ENCODE measurements at regions not wholly inside any gene's neighbourhood (a gene's known extent, or its start where the extent isn't known, plus 50 kb on each side); places are given as distances from the start of the nearest gene placed in this dataset.

DNA sequence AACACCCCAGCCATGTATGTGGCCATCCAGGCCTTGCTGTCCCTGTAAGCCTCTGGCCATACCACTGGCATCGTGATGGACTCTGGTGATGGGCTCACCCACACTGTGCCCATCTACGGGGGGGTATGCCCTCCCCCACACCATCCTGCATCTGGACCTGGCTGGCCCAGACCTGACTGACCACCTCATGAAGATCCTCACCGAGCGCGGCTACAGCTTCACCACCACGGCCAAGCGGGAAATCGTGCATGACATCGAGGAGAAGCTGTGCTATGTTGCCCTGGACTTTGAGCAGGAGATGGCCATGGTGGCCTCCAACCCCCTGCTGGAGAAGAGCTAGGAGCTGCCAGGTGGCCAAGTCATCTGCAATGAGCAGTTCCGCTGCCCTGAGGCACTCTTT is 80.4 kb upstream of the ZCCHC2 start:
- no peaks in the 10 kb centered on the region; the same call in 1 of the 2 replicates for H3K27me3 ChIP-seq (ENCODE audit: control insufficient read depth, insufficient read depth, low read length)
- no peaks in the 10 kb centered on the region for H3K36me3 ChIP-seq (replicated peaks; ENCODE audit: control insufficient read depth, insufficient read depth, low read length)
- no peak for DNase-seq
- H3K4me3 ChIP-seq (ENCODE audit: insufficient read depth, low read depth, low read length), result no peak overlapping the region

- no peaks in the 10 kb centered on the region; the same call in 1 of the 2 replicates for H3K27me3 ChIP-seq (ENCODE audit: control insufficient read depth, insufficient read depth, low read length)
- H3K36me3 ChIP-seq (replicated peaks; ENCODE audit: control insufficient read depth, insufficient read depth, low read length), result no peaks in the 10 kb centered on the region
- no peak overlapping the region for H3K4me3 ChIP-seq (ENCODE audit: insufficient read depth, low read depth, low read length)
- no peak for DNase-seq
These were observed 77.4 kb upstream of the ZCCHC2 start for GRCh38 chr18:62445386-62445917.

DNA sequence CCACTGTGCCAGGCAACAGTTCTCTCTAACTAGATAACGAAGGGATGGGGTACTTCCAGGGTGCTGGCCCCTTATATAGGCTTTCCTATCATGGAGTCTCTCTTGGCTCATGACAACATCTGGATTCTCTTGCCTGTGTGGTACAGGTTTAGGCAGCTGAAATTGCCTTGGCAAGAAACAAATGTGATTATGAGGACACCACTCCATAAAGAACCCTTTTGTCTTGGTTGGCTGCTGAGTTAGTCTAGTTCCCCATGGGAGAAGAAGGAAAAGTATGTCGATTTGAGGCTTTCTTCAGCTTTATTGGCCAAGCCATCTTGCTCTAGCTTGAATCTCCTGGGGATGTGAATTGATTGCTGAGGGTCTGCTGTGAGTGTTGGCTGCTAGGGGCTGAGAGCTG is 76.3 kb upstream of the ZCCHC2 start:
- DNase-seq, result no peak

DNA sequence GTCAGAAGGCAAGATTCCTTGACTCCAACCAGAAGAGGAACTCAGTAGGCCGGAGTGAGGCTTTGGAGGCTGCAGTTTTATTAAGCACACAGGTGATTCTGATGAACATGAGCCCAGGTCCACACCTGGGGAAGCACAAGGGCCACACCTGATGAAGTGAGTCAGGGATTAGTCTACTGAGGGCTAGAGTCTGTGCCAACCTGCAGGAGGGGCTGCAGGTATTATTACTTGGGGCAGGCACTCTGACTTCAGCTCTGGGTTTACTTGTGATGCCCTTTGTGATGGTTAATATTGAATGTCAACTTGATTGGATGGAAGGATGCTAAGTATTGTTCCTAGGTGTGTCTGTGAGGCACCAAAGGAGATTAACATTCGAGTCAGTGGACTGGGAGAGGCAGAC is 75.2 kb upstream of the ZCCHC2 start:
- H3K36me3 ChIP-seq (replicated peaks; ENCODE audit: control insufficient read depth, insufficient read depth, low read length), result no peaks in the 10 kb centered on the region
- DNase-seq, result no peak
- H3K27me3 ChIP-seq (ENCODE audit: control insufficient read depth, insufficient read depth, low read length), result no peaks in the 10 kb centered on the region; the same call in 1 of the 2 replicates
- H3K4me3 ChIP-seq (ENCODE audit: insufficient read depth, low read depth, low read length), result no peak overlapping the region

More for the DNA sequence above, 76.3 kb upstream of the ZCCHC2 start:
- H3K27me3 ChIP-seq (ENCODE audit: control insufficient read depth, insufficient read depth, low read length), result no peaks in the 10 kb centered on the region; the same call in 1 of the 2 replicates
- no peak overlapping the region for H3K4me3 ChIP-seq (ENCODE audit: insufficient read depth, low read depth, low read length)
- no peaks in the 10 kb centered on the region for H3K36me3 ChIP-seq (replicated peaks; ENCODE audit: control insufficient read depth, insufficient read depth, low read length)

GRCh38 chr18:62448426-62448825 is 74.4 kb upstream of the ZCCHC2 start:
- Histone ChIP-seq H3K27me3 (ENCODE audit: control insufficient read depth, insufficient read depth, low read length) (no peaks in the 10 kb centered on the region; the same call in 1 of the 2 replicates), H3K4me3 (ENCODE audit: insufficient read depth, low read depth, low read length) (no peak overlapping the region), H3K36me3 (replicated peaks; ENCODE audit: control insufficient read depth, insufficient read depth, low read length) (no peaks in the 10 kb centered on the region)
- no peak for DNase-seq

GRCh38 chr18:62449490-62450104 is 73.2 kb upstream of the ZCCHC2 start:
- H3K27me3 ChIP-seq (ENCODE audit: control insufficient read depth, insufficient read depth, low read length), result no peaks in the 10 kb centered on the region; the same call in 1 of the 2 replicates
- no peak for DNase-seq
- no peaks in the 10 kb centered on the region for H3K36me3 ChIP-seq (replicated peaks; ENCODE audit: control insufficient read depth, insufficient read depth, low read length)
- H3K4me3 ChIP-seq (ENCODE audit: insufficient read depth, low read depth, low read length), result no peak overlapping the region

DNA sequence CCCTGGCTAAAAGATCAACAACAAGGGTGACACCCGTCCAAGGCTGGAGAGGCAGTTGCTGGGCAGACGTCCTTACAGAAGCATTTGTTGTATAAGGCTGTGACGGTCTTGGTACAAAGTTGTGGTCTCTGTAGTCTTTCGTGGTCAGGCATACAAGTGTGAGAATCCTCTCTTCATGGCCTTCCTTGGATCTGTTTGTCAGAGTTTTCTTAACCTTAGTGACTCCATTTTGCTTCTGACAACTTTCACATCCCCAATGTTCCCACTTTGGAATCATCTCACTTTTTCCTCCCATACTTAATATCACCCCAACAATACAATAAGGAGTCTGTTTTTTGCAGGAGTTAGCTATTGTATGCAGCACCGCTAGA is 72.7 kb upstream of the ZCCHC2 start:
- no peak overlapping the region for H3K4me3 ChIP-seq (ENCODE audit: insufficient read depth, low read depth, low read length)
- no peak for DNase-seq
- H3K36me3 ChIP-seq (replicated peaks; ENCODE audit: control insufficient read depth, insufficient read depth, low read length), result no peaks in the 10 kb centered on the region
- no peaks in the 10 kb centered on the region for H3K27me3 ChIP-seq (ENCODE audit: control insufficient read depth, insufficient read depth, low read length)

DNA sequence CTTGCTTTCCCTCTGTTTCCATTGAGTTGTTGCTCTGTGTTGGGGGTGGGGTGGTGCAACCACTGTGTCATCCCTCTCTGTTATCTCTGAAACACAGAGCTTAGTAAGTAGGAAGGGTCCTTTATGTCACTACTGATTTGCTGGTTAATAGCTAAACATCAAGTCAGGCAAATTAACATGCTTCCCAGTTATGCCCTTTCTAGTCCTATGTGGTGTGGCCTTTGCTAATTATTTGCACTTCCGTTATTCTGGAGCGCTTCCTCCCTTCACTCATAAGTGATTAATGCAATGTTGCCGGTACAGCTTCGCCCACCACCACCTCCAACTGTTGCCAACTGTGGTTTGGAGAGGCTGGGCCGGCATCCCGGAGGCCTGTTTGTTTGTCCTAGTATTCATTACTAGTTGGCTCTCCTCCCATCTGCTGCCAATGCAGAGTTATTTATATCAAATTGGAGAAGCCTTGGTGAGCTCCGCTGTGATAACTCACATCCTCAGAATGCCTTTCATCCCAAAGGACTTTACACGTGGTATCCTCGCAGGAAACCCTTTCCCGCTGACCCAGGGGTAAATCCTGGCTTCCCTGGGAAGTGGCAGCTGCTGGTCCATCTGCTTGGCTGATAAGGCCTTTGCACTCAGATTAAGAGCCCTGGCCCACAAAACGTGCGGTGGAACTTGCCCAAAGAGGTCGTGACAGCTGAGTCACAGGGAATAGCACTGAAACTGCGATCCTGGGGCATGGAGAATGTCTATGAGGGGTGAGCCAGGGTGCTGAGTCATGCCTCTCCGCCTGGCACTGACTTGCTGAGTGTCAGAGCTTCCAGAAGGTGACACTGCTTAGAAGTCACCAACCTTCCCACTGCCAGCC is 72.0 kb upstream of the ZCCHC2 start:
- Histone ChIP-seq H3K27me3 (ENCODE audit: control insufficient read depth, insufficient read depth, low read length) (no peaks in the 10 kb centered on the region), H3K36me3 (replicated peaks; ENCODE audit: control insufficient read depth, insufficient read depth, low read length) (no peaks in the 10 kb centered on the region), H3K4me3 (ENCODE audit: insufficient read depth, low read depth, low read length) (no peak overlapping the region)
- no peak for DNase-seq

- Histone ChIP-seq H3K27me3 (ENCODE audit: control insufficient read depth, insufficient read depth, low read length) (no peaks in the 10 kb centered on the region), H3K36me3 (replicated peaks; ENCODE audit: control insufficient read depth, insufficient read depth, low read length) (no peaks in the 10 kb centered on the region), H3K4me3 (ENCODE audit: insufficient read depth, low read depth, low read length) (no peak overlapping the region)
- DNase-seq, result no peak
These were observed 70.5 kb upstream of the ZCCHC2 start for GRCh38 chr18:62452280-62452831.

GRCh38 chr18:62453864-62454263 is 69.0 kb upstream of the ZCCHC2 start:
- Histone ChIP-seq H3K4me3 (ENCODE audit: insufficient read depth, low read depth, low read length) (no peak overlapping the region), H3K36me3 (replicated peaks; ENCODE audit: control insufficient read depth, insufficient read depth, low read length) (no peaks in the 10 kb centered on the region)
- no peak for DNase-seq

DNA sequence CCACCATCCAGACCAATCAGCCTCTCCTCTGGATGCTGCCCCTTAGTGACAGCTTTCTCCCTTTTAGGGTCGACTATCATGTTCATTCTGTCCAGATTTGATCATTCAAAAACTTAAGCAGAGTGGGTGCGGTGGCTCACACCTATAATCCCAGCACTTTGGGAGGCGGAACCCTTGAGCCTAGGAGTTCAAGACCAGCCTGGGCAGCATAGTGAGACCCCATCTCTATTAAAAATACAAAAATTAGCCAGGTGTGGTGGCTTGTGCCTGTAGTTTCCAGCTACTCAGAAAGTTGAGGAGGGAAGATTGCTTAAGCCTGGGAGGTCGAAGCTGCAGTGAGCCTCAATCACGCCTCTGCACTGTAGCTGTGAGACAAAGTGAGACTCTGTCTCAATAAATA is 68.3 kb upstream of the ZCCHC2 start:
- no peak for DNase-seq
- H3K27me3 ChIP-seq (ENCODE audit: control insufficient read depth, insufficient read depth, low read length), result no peaks in the 10 kb centered on the region
- no peaks in the 10 kb centered on the region for H3K36me3 ChIP-seq (replicated peaks; ENCODE audit: control insufficient read depth, insufficient read depth, low read length)
- no peak overlapping the region for H3K4me3 ChIP-seq (ENCODE audit: insufficient read depth, low read depth, low read length)

More at GRCh38 chr18:62453864-62454263, 69.0 kb upstream of the ZCCHC2 start:
- H3K27me3 ChIP-seq (ENCODE audit: control insufficient read depth, insufficient read depth, low read length), result no peaks in the 10 kb centered on the region

DNA sequence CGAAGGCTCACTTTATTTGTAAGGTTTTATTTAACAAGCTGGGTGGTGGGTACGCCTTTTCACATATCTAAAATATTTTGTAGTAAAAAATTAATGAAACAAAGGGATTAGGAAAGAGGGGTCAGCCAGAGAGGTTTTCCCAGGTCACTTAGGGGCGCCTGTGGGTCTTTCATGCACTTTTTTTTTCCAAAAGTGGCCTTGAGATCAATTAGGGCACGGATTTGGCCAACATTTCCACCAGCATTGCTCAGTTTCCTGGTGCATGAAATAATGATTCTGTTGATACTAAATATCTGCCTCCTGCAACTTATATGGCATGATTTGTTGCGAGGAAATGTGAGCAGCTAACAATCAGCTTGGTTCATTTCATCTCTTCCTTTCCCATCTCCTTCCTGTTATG is 67.6 kb upstream of the ZCCHC2 start:
- no peaks in the 10 kb centered on the region for H3K36me3 ChIP-seq (replicated peaks; ENCODE audit: control insufficient read depth, insufficient read depth, low read length)
- H3K27me3 ChIP-seq (ENCODE audit: control insufficient read depth, insufficient read depth, low read length), result no peaks in the 10 kb centered on the region
- DNase-seq, result no peak
- no peak overlapping the region for H3K4me3 ChIP-seq (ENCODE audit: insufficient read depth, low read depth, low read length)

GRCh38 chr18:62457877-62458276 is 64.9 kb upstream of the ZCCHC2 start:
- DNase-seq, result peak; percentile 61
- Histone ChIP-seq H3K27me3 (ENCODE audit: control insufficient read depth, insufficient read depth, low read length) (no peaks in the 10 kb centered on the region), H3K36me3 (replicated peaks; ENCODE audit: control insufficient read depth, insufficient read depth, low read length) (no peaks in the 10 kb centered on the region), H3K4me3 (ENCODE audit: insufficient read depth, low read depth, low read length) (no peak overlapping the region)

- DNase-seq, result no peak
- no peaks in the 10 kb centered on the region for H3K36me3 ChIP-seq (replicated peaks; ENCODE audit: control insufficient read depth, insufficient read depth, low read length)
- H3K4me3 ChIP-seq (ENCODE audit: insufficient read depth, low read depth, low read length), result no peak overlapping the region
- H3K27me3 ChIP-seq (ENCODE audit: control insufficient read depth, insufficient read depth, low read length), result no peaks in the 10 kb centered on the region
These were observed 64.5 kb upstream of the ZCCHC2 start for GRCh38 chr18:62458346-62458745.
